HepG2 (cell line): ENCODE measurements at regions not wholly inside any gene's neighbourhood (a gene's known extent, or its start where the extent isn't known, plus 50 kb on each side); places are given as distances from the start of the nearest gene placed in this dataset.

Experiments
- CAMTA2 ChIP-seq: sonication (generic); formaldehyde crosslinking; IDR thresholded peaks from 2 replicates; pipeline ENCODE4 v1.4.0; 2020; ENCODE audit warnings: mild to moderate bottlenecking, missing genetic modification reagents, borderline replicate concordance
- FOXA3 ChIP-seq: IDR thresholded peaks from 2 replicates; pipeline ENCODE4 v1.6.1; 2016; ENCODE audit warnings: missing genetic modification reagents, missing compliant biosample characterization
- JUN ChIP-seq: sonication (generic); formaldehyde crosslinking; IDR thresholded peaks from 2 replicates; pipeline ENCODE4 v1.4.0; 2020; ENCODE audit warnings: mild to moderate bottlenecking, missing genetic modification reagents
- RARG ChIP-seq: sonication (generic); formaldehyde crosslinking; IDR thresholded peaks from 2 replicates; pipeline ENCODE4 v1.4.0; 2020; ENCODE audit warnings: low read depth, mild to moderate bottlenecking, missing genetic modification reagents
- ZNF282 ChIP-seq: fragments of 450-650 bp; IDR thresholded peaks from 2 replicates; pipeline ENCODE4 v1.6.1; 2018; ENCODE audit not compliant: partially characterized antibody
- ZNF317 ChIP-seq: sonication (generic); formaldehyde crosslinking; IDR thresholded peaks from 2 replicates; pipeline ENCODE4 v1.5.0; 2020; ENCODE audit warnings: mild to moderate bottlenecking, missing genetic modification reagents
- TF ChIP-seq, protein P1 (sequence below), 2 experiments: fragments of 450-650 bp in 1 of 2; sonication (generic) in 1 of 2; formaldehyde crosslinking in 1 of 2; IDR thresholded peaks; 2 replicates each; pipeline versions ENCODE4 v1.6.1 to v1.8.0; 2016 to 2022; ENCODE audit warnings: antibody characterized with exemption in 1 of 2, mild to moderate bottlenecking in 1 of 2, missing genetic modification reagents in 1 of 2
- TF ChIP-seq, protein P2 (sequence below): sonication (generic); formaldehyde crosslinking; IDR thresholded peaks from 2 replicates; pipeline ENCODE4 v1.4.0; 2020; ENCODE audit warnings: missing genetic modification reagents, mild to moderate bottlenecking, borderline replicate concordance
- TF ChIP-seq, protein P3 (sequence below): sonication (generic); formaldehyde crosslinking; IDR thresholded peaks from 2 replicates; pipeline ENCODE4 v1.4.0; 2020; ENCODE audit warnings: mild to moderate bottlenecking, missing genetic modification reagents
- TF ChIP-seq, protein P4 (sequence below): sonication (generic); formaldehyde crosslinking; IDR thresholded peaks from 2 replicates; pipeline ENCODE4 v1.4.0; 2020; ENCODE audit warnings: missing genetic modification reagents

DNA sequence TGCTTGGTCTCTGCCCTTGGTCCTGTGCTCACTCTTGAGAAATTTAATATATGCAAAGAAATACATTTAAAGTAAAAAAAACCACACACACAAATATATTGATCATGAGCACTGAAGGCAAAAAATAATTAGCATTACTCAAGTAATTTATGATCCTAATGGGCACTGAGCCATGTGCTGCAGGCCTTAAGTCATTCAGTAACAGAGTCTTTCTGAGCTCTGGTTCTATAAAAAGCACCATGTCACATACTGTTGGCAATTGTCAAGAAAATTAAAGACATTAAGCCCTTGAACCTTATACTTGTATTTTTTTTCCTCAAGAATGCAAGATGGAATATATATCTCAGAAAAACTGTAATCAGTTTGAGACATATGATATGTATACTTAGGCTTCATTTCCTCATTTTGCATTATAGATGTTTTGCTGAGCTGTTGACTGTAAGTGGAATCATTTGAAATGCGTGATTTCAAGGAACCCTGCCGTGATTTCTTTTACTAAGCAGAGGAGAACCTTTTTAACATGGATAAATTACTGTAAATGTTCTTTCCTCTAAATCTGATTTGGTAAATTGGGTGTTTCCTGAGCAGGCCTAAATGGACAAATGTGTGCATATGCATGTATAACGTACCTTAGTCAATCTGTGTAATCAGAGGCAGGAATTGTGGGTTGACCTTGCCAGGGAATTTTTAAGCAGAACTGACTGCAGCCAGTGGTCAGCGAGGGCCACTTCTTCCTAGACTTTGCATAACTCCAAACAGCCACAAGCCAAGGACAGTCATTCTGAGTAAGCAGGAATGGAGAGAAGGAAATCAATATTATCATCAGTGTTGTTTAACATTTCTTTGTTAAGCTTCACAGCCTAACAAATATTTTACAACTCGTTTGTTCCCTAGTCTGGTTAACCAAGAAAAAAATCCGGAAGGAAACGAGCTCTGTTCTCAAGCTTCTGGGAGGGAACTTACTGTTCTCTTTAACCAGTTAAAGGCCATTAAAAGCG lies 191.5 kb upstream of the ATP5MC3 start (continued):
- TF ChIP-seq, protein P1, sequence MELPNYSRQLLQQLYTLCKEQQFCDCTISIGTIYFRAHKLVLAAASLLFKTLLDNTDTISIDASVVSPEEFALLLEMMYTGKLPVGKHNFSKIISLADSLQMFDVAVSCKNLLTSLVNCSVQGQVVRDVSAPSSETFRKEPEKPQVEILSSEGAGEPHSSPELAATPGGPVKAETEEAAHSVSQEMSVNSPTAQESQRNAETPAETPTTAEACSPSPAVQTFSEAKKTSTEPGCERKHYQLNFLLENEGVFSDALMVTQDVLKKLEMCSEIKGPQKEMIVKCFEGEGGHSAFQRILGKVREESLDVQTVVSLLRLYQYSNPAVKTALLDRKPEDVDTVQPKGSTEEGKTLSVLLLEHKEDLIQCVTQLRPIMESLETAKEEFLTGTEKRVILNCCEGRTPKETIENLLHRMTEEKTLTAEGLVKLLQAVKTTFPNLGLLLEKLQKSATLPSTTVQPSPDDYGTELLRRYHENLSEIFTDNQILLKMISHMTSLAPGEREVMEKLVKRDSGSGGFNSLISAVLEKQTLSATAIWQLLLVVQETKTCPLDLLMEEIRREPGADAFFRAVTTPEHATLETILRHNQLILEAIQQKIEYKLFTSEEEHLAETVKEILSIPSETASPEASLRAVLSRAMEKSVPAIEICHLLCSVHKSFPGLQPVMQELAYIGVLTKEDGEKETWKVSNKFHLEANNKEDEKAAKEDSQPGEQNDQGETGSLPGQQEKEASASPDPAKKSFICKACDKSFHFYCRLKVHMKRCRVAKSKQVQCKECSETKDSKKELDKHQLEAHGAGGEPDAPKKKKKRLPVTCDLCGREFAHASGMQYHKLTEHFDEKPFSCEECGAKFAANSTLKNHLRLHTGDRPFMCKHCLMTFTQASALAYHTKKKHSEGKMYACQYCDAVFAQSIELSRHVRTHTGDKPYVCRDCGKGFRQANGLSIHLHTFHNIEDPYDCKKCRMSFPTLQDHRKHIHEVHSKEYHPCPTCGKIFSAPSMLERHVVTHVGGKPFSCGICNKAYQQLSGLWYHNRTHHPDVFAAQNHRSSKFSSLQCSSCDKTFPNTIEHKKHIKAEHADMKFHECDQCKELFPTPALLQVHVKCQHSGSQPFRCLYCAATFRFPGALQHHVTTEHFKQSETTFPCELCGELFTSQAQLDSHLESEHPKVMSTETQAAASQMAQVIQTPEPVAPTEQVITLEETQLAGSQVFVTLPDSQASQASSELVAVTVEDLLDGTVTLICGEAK (IDR thresholded peaks at IDR 0.05), result no peak
- TF ChIP-seq, protein P1 (CRISPR knock-in tag; IDR thresholded peaks at IDR 0.05), result no peak
- TF ChIP-seq, protein P2, sequence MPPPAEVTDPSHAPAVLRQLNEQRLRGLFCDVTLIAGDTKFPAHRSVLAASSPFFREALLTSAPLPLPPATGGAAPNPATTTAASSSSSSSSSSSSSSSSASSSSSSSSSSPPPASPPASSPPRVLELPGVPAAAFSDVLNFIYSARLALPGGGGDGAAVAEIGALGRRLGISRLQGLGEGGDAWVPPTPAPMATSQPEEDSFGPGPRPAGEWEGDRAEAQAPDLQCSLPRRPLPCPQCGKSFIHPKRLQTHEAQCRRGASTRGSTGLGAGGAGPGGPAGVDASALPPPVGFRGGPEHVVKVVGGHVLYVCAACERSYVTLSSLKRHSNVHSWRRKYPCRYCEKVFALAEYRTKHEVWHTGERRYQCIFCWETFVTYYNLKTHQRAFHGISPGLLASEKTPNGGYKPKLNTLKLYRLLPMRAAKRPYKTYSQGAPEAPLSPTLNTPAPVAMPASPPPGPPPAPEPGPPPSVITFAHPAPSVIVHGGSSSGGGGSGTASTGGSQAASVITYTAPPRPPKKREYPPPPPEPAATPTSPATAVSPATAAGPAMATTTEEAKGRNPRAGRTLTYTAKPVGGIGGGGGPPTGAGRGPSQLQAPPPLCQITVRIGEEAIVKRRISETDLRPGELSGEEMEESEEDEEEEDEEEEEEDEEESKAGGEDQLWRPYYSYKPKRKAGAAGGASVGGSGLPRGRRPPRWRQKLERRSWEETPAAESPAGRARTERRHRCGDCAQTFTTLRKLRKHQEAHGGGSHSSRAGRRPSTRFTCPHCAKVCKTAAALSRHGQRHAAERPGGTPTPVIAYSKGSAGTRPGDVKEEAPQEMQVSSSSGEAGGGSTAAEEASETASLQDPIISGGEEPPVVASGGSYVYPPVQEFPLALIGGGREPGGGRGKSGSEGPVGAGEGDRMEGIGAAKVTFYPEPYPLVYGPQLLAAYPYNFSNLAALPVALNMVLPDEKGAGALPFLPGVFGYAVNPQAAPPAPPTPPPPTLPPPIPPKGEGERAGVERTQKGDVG (CRISPR knock-in tag), result no peak
- TF ChIP-seq JUN (CRISPR knock-in tag), result no peak
- TF ChIP-seq ZNF282, result no peak
- TF ChIP-seq RARG, result no peak
- no peak for TF ChIP-seq ZNF317 (CRISPR knock-in tag)
- no peak for TF ChIP-seq CAMTA2 (CRISPR knock-in tag)
- peak; percentile 54 for TF ChIP-seq FOXA3 (CRISPR knock-in tag)
- TF ChIP-seq, protein P3, sequence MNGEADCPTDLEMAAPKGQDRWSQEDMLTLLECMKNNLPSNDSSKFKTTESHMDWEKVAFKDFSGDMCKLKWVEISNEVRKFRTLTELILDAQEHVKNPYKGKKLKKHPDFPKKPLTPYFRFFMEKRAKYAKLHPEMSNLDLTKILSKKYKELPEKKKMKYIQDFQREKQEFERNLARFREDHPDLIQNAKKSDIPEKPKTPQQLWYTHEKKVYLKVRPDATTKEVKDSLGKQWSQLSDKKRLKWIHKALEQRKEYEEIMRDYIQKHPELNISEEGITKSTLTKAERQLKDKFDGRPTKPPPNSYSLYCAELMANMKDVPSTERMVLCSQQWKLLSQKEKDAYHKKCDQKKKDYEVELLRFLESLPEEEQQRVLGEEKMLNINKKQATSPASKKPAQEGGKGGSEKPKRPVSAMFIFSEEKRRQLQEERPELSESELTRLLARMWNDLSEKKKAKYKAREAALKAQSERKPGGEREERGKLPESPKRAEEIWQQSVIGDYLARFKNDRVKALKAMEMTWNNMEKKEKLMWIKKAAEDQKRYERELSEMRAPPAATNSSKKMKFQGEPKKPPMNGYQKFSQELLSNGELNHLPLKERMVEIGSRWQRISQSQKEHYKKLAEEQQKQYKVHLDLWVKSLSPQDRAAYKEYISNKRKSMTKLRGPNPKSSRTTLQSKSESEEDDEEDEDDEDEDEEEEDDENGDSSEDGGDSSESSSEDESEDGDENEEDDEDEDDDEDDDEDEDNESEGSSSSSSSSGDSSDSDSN (CRISPR knock-in tag), result no peak
- TF ChIP-seq, protein P4, sequence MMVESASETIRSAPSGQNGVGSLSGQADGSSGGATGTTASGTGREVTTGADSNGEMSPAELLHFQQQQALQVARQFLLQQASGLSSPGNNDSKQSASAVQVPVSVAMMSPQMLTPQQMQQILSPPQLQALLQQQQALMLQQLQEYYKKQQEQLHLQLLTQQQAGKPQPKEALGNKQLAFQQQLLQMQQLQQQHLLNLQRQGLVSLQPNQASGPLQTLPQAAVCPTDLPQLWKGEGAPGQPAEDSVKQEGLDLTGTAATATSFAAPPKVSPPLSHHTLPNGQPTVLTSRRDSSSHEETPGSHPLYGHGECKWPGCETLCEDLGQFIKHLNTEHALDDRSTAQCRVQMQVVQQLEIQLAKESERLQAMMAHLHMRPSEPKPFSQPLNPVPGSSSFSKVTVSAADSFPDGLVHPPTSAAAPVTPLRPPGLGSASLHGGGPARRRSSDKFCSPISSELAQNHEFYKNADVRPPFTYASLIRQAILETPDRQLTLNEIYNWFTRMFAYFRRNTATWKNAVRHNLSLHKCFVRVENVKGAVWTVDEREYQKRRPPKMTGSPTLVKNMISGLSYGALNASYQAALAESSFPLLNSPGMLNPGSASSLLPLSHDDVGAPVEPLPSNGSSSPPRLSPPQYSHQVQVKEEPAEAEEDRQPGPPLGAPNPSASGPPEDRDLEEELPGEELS, result peak; percentile 55; the same call in 1 of the 2 replicates
